Cardiac muscle cell (in vitro differentiated cells and primary cell): ENCODE measurements at regions not wholly inside any gene's neighbourhood (a gene's known extent, or its start where the extent isn't known, plus 50 kb on each side); places are given as distances from the start of the nearest gene placed in this dataset.
"Not testable (repeated sequence)": the region's sequence is repeated elsewhere in the genome, so short reads cannot be mapped to it uniquely, and the experiment has no call there.

Experiments
- DNase-seq, 2 donors: peaks; one replicate each; pipeline versions ENCODE4 v3.0.0 to v3.0.0-alpha.2; 2010 to 2017; ENCODE audit warnings: low read depth in 1 of 2, low spot score in 1 of 2
- H3K27ac ChIP-seq: fragments of 200-600 bp; sonication (generic); 2 replicates; pipeline ENCODE4 v1.5.1; 2016
- H3K27me3 ChIP-seq: fragments of 200-600 bp; sonication (generic); 2 replicates; pipeline ENCODE4 v1.6.0; 2016; ENCODE audit warnings: control low read depth
- H3K36me3 ChIP-seq: fragments of 200-600 bp; sonication (generic); 2 replicates; pipeline ENCODE4 v1.5.1; 2016; ENCODE audit warnings: control low read depth
- H3K4me1 ChIP-seq: fragments of 200-600 bp; sonication (generic); 2 replicates; pipeline ENCODE4 v1.8.1; 2017; ENCODE audit warnings: low read depth, mild to moderate bottlenecking, mixed run types
- H3K4me3 ChIP-seq: fragments of 200-600 bp; sonication (generic); 2 replicates; pipeline ENCODE4 v1.5.1; 2016; ENCODE audit warnings: mild to moderate bottlenecking
- H3K9me3 ChIP-seq: fragments of 200-600 bp; sonication (generic); 2 replicates; pipeline ENCODE4 v1.5.1; 2017; ENCODE audit warnings: low read depth, mild to moderate bottlenecking, control low read depth
- CTCF ChIP-seq: IDR thresholded peaks from 2 replicates; pipeline ENCODE4 v1.5.1; 2012; ENCODE audit warnings: low read depth, mild to moderate bottlenecking, low read length

- no peak overlapping the region for H3K27ac ChIP-seq
- no peaks in the 10 kb centered on the region for H3K27me3 ChIP-seq
- H3K4me3 ChIP-seq, result no peak overlapping the region
- H3K36me3 ChIP-seq, result no peaks in the 10 kb centered on the region
- no peaks in the 10 kb centered on the region for H3K9me3 ChIP-seq
- TF ChIP-seq CTCF, result no peak
- no peak for DNase-seq
- no peaks in the 10 kb centered on the region for H3K4me1 ChIP-seq
Measured at GRCh38 chr2:128513116-128513960, 194.7 kb upstream of the HS6ST1 start.

GRCh38 chr2:128513961-128514283 is 195.3 kb upstream of the HS6ST1 start:
- no peaks in the 10 kb centered on the region for H3K4me1 ChIP-seq
- no peaks in the 10 kb centered on the region for H3K9me3 ChIP-seq
- TF ChIP-seq CTCF, result no peak
- H3K4me3 ChIP-seq, result no peak overlapping the region
- no peak overlapping the region for H3K27ac ChIP-seq
- no peaks in the 10 kb centered on the region for H3K36me3 ChIP-seq
- DNase-seq, result no peak
- H3K27me3 ChIP-seq, result no peaks in the 10 kb centered on the region

- no peaks in the 10 kb centered on the region for H3K27me3 ChIP-seq
- no peak for DNase-seq
- H3K9me3 ChIP-seq, result no peaks in the 10 kb centered on the region
- TF ChIP-seq CTCF, result no peak
- no peaks in the 10 kb centered on the region for H3K4me1 ChIP-seq
- no peaks in the 10 kb centered on the region for H3K36me3 ChIP-seq
- no peak overlapping the region for H3K4me3 ChIP-seq
- no peak overlapping the region for H3K27ac ChIP-seq
Measured at GRCh38 chr2:128514555-128514955, 195.9 kb upstream of the HS6ST1 start.

- no peak for TF ChIP-seq CTCF
- DNase-seq, result no peak
- Histone ChIP-seq H3K27me3 (no peaks in the 10 kb centered on the region), H3K9me3 (no peaks in the 10 kb centered on the region), H3K4me1 (no peaks in the 10 kb centered on the region), H3K36me3 (no peaks in the 10 kb centered on the region), H3K27ac (no peak overlapping the region), H3K4me3 (no peak overlapping the region)
Measured at GRCh38 chr2:128516938-128517337, 198.3 kb upstream of the HS6ST1 start.

GRCh38 chr2:128519028-128519427 is 200.4 kb upstream of the HS6ST1 start:
- H3K4me3 ChIP-seq, H3K36me3 ChIP-seq, H3K27ac ChIP-seq, H3K4me1 ChIP-seq, H3K27me3 ChIP-seq, H3K9me3 ChIP-seq, DNase-seq: not testable (repeated sequence)

- TF ChIP-seq CTCF, result no peak
- DNase-seq, result no peak
- no peaks in the 10 kb centered on the region for H3K36me3 ChIP-seq
Measured at GRCh38 chr2:128519517-128520215, 201.0 kb upstream of the HS6ST1 start.

More at GRCh38 chr2:128519517-128520215, 201.0 kb upstream of the HS6ST1 start:
- Histone ChIP-seq H3K4me3 (no peak overlapping the region), H3K27ac (no peak overlapping the region), H3K27me3 (no peaks in the 10 kb centered on the region), H3K9me3 (no peaks in the 10 kb centered on the region), H3K4me1 (no peaks in the 10 kb centered on the region)
